SK-N-MC (cell line): ENCODE measurements at regions not wholly inside any gene's neighbourhood (a gene's known extent, or its start where the extent isn't known, plus 50 kb on each side); places are given as distances from the start of the nearest gene placed in this dataset.

Source experiments
- EZH2 ChIP-seq: fragments of 200-600 bp; sonication (generic); IDR thresholded peaks from one replicate; pipeline ENCODE4 v1.6.1; 2017; ENCODE audit warnings: antibody characterized with exemption
- POLR2AphosphoS5 ChIP-seq: IDR thresholded peaks from 2 replicates; pipeline ENCODE4 v1.6.1; 2012; ENCODE audit warnings: mild to moderate bottlenecking, low read depth, low read length, borderline replicate concordance

GRCh38 chr15:39444735-39445470, 136.0 kb upstream of the THBS1 start:
- TF ChIP-seq POLR2AphosphoS5 (no peak), EZH2 (no peak)
